ENCODE measurements at regions not wholly inside any gene's neighbourhood (a gene's known extent, or its start where the extent isn't known, plus 50 kb on each side); places are given as distances from the start of the nearest gene placed in this dataset.
A peak's percentile ranks its signal among the peaks of the same experiment; 100 is the strongest.

GRCh38 chr1:115432061-115432460 is 94.0 kb upstream of the NGF start:
- no peak overlapping the region for H3K4me3 ChIP-seq (ENCODE audit: low read depth, low read length)
- no peak for TF ChIP-seq CTCF (IDR thresholded peaks at IDR 0.05; ENCODE audit: insufficient read depth, low read depth, low read length)
- peak; percentile 83 for DNase-seq (ENCODE audit: low read depth)

- DNase-seq (ENCODE audit: low read depth): peak; percentile 88
- no peak overlapping the region for H3K4me3 ChIP-seq (ENCODE audit: low read depth, low read length)
- no peak for TF ChIP-seq CTCF (IDR thresholded peaks at IDR 0.05; ENCODE audit: insufficient read depth, low read depth, low read length)
Measured at GRCh38 chr1:115430441-115431158, 92.6 kb upstream of the NGF start.

- no peak for TF ChIP-seq CTCF (IDR thresholded peaks at IDR 0.05; ENCODE audit: insufficient read depth, low read depth, low read length)
- DNase-seq (ENCODE audit: low read depth): peak; percentile 12
- H3K4me3 ChIP-seq (ENCODE audit: low read depth, low read length): no peak overlapping the region
Measured at GRCh38 chr1:115429884-115430283, 91.8 kb upstream of the NGF start.

- no peak overlapping the region for H3K4me3 ChIP-seq (ENCODE audit: low read depth, low read length)
- DNase-seq (ENCODE audit: low read depth): no peak
- TF ChIP-seq CTCF (IDR thresholded peaks at IDR 0.05; ENCODE audit: insufficient read depth, low read depth, low read length): no peak
Measured at GRCh38 chr1:115429241-115429640, 91.2 kb upstream of the NGF start.

GRCh38 chr1:115428676-115429075 is 90.6 kb upstream of the NGF start:
- TF ChIP-seq CTCF (IDR thresholded peaks at IDR 0.05; ENCODE audit: insufficient read depth, low read depth, low read length): no peak
- H3K4me3 ChIP-seq (ENCODE audit: low read depth, low read length): no peak overlapping the region
- DNase-seq (ENCODE audit: low read depth): no peak

GRCh38 chr1:115428256-115428655 is 90.2 kb upstream of the NGF start:
- DNase-seq (ENCODE audit: low read depth): no peak
- TF ChIP-seq CTCF (IDR thresholded peaks at IDR 0.05; ENCODE audit: insufficient read depth, low read depth, low read length): no peak
- H3K4me3 ChIP-seq (ENCODE audit: low read depth, low read length): no peak overlapping the region

GRCh38 chr1:115426956-115427355 is 88.9 kb upstream of the NGF start:
- DNase-seq (ENCODE audit: low read depth): no peak
- H3K4me3 ChIP-seq (ENCODE audit: low read depth, low read length): no peak overlapping the region
- no peak for TF ChIP-seq CTCF (IDR thresholded peaks at IDR 0.05; ENCODE audit: insufficient read depth, low read depth, low read length)
